SK-N-SH (cell line): ENCODE measurements at regions not wholly inside any gene's neighbourhood (a gene's known extent, or its start where the extent isn't known, plus 50 kb on each side); places are given as distances from the start of the nearest gene placed in this dataset.

ENCODE experiments used
- CTCF ChIP-seq: fragments of 200-600 bp; sonication (generic); IDR thresholded peaks from 2 replicates; pipeline ENCODE4 v1.6.1; 2017; ENCODE audit warnings: antibody characterized with exemption, mild to moderate bottlenecking, moderate library complexity
- ELF1 ChIP-seq: IDR thresholded peaks from 2 replicates; pipeline ENCODE4 v1.4.0; 2012
- JUND ChIP-seq: IDR thresholded peaks from 2 replicates; pipeline ENCODE4 v1.4.0; 2012
- POLR2AphosphoS5 ChIP-seq: IDR thresholded peaks from 2 replicates; pipeline ENCODE4 v1.6.1; 2012; ENCODE audit warnings: low read depth, low read length
- RAD21 ChIP-seq: IDR thresholded peaks from 2 replicates; pipeline ENCODE4 v1.6.1; 2012; ENCODE audit warnings: mild to moderate bottlenecking, low read length
- USF2 ChIP-seq: fragments of 150-350 bp; IDR thresholded peaks from 2 replicates; pipeline ENCODE4 v1.6.1; 2017; ENCODE audit warnings: antibody characterized with exemption, low read length, low read depth, borderline replicate concordance
- YY1 ChIP-seq: IDR thresholded peaks from 2 replicates; pipeline ENCODE4 v1.4.0; 2012; ENCODE audit warnings: low read depth, mild to moderate bottlenecking

- TF ChIP-seq YY1: no peak
- no peak for TF ChIP-seq CTCF
- TF ChIP-seq POLR2AphosphoS5: no peak
- no peak for TF ChIP-seq ELF1
- TF ChIP-seq RAD21: no peak
- no peak for TF ChIP-seq JUND
- TF ChIP-seq USF2: no peak
Observed at GRCh38 chr5:17735761-17736160, 101.5 kb downstream of the TAF11L14 start.
